Kasumi-1 (cell line): ENCODE measurements at regions not wholly inside any gene's neighbourhood (a gene's known extent, or its start where the extent isn't known, plus 50 kb on each side); places are given as distances from the start of the nearest gene placed in this dataset.
"Not testable (repeated sequence)": the region's sequence is repeated elsewhere in the genome, so short reads cannot be mapped to it uniquely, and the experiment has no call there.

ENCODE experiments used
- DNase-seq, 2 experiments: peaks; one replicate each; lab custom pipeline; 2025; lab: John Stamatoyannopoulos, UW

GRCh38 chr11:21625982-21626381, 566.9 kb upstream of the ANO5 start:
- DNase-seq = peak; percentile 98 to 99

DNA sequence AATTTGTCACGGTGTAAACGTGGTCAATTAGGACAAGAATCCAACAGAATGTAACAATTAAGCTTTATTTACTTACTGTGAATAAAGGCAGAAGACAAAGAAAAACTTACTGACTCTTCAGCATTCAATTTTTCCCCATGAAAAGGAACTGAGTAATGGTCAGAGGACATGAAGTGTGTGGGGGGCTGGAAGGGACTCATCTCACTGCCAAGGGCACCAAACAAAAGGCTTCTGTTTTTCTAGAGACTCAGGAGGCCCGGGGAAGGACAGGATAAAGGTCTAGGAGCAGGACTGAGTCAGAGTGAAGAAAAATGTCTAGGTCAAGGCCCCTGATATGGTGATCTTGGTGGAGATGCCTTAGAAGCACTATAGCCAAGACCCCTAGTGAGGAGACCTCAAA, 564.2 kb upstream of the ANO5 start:
- no peak for DNase-seq

DNA sequence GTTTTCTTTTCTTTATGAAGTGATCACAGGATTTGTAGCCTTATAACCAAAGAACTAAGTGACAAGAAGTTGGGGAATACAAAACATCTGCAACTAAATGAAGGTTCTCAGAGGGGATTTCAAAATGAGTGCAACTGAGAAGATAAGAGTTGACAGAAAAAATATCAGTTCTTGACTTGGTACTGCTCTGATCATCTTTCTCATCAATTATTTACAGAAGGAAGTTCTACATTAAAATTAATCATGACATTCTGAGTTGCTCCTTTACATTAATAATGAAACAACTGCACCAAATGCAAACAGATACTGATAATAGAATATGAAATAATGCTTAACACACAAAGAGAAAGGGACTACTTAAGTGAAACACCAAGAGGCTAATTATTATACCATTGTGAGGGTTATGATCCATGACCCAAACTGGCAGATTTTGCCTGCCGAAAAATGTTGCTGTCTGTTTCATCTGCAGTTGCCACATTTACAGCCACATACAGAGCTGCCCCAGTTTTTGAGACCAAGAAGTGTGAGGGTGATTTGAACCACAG, 561.9 kb upstream of the ANO5 start:
- DNase-seq = no peak

GRCh38 chr11:21631991-21632390, 560.9 kb upstream of the ANO5 start:
- no peak for DNase-seq

DNA sequence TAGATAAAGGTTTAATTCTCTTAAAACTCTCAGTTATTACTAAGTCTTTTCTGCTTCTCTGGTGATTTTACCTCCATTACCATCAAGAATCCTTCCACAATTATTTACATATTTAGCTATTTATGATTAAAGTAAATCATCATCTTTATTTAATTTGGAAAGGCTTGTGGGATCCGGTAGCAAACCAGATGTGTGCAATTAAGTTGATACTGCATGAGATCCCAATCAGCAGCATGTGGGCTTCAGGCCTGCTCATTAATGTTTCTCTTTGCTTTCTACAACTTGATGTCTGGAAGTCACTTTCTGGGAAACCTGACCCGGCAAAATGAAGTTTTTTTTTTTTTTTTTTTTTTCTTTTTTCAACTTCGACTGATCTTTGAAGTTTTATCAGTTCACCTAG, 558.4 kb upstream of the ANO5 start:
- DNase-seq = no peak

- DNase-seq = no peak
Observed at GRCh38 chr11:21634956-21635355, 557.9 kb upstream of the ANO5 start.

- DNase-seq = peak; percentile 19 to 23
Observed at GRCh38 chr11:21635394-21636145, 557.3 kb upstream of the ANO5 start.

- no peak for DNase-seq
Observed at GRCh38 chr11:21636561-21636960, 556.3 kb upstream of the ANO5 start.

DNA sequence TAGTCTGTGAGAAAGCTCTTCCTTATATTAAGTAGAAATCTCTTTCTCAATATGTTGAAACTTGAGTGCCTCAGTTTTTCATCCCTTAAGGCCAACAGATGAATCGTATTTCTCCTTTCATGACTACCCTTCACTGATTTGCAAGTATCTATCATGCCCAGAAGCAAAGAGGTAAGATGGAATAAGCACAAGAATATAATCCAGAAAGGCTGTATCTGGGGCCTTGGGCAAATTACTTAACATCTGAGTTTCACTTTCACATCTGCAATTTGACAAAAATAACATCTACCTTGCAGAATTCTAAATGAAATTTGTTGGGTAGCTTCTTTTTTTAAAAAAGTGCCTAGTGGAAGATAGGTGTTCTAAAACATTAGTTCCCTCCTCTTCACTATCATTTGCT, 552.4 kb upstream of the ANO5 start:
- DNase-seq = no peak

- no peak for DNase-seq
Observed at GRCh38 chr11:21641869-21642268, 551.0 kb upstream of the ANO5 start.

DNA sequence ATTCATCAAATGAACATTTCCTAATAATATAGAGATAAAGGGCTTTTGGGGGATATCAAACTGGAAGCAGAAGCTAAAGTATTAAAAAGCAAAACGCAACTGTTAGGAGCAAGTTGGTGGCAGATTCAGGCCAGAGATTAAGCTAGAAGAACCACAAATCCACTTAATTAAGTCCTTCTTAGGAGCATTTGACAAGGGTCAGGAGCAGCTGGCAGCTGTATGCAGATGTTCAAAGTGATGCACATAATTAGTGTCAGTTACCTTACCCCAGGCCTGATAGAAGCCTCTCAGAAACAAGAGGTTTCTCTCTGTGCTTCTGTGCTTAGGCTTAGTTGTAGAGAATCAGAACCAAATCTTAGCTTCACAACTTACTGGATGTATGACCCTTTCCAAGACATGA, 546.5 kb upstream of the ANO5 start:
- no peak for DNase-seq

- no peak for DNase-seq
Observed at GRCh38 chr11:21650961-21651360, 541.9 kb upstream of the ANO5 start.

GRCh38 chr11:21653951-21654421, 538.9 kb upstream of the ANO5 start:
- DNase-seq = no peak

DNA sequence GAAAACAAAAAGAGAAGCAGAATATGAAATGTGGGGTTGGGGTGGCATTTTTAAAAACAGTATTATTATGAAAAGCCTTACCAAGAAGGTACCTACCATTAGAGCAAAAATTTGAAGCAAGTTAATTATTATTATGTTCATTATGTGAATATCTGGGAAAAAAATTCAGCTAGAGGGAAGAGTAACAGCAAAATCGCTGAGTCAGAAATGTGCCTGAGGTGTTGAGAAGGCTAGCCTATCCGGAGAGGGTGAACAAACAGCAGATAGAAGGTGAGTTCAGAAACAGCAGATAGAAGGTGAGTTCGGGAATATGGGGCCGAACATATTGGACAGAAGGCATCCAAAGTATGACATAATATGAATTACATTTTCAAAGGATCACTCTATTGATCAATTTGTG, 536.8 kb upstream of the ANO5 start:
- DNase-seq = no peak

DNA sequence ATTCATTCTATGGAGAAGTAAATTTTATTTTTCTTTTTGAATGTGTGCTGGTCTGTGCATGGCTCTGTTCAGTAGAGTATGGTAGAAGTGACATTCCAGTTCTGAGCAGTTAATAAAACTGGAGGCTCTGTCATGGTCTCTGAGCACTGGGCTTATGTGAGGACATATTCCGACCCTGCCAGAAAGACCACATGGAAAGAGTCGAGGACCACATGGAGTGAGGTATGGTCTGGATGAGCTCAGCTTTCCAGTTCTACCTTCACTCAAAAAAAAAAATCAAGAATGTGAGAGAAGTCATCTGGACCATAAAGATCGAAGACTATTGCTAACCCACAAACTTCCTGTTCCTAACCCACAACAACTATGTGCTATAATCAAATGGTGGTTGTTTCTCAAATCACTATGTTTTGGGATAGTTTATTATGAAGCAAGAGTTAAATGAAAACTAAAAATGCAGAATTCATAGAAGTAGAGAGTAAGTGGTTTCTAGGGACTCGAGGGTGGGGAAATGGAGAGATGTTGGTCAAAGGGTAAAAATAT, 534.2 kb upstream of the ANO5 start:
- no peak for DNase-seq

GRCh38 chr11:21659377-21659776, 533.5 kb upstream of the ANO5 start:
- DNase-seq = not testable (repeated sequence)

- no peak for DNase-seq
Observed at GRCh38 chr11:21659961-21660360, 532.9 kb upstream of the ANO5 start.

DNA sequence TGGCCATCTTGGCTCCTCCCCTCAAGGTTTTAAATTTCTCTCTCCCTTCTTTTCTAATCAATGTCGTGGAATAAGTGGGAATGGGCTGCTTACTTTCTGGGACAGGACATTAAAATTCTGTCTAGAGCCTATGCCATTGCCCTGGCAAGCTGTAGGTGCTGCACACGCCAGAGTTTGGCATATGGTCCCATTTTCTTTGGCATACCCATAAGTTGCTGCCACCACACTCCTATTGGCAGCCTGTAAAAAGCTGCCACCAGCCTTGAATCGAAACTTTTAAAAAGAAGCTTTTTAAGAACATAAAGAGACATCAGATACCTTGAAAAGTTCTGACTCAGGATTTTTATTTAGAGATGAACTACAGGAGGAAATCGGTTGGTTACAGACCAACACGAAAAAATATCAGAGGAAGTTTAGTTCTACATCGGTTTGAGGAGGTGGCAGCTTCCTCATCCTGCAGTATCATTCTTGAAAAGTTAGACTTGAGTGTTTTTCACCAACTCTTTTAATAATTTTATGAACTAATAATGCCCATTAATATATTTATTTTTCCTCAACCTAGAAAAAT, 517.8 kb upstream of the ANO5 start:
- DNase-seq = no peak

DNA sequence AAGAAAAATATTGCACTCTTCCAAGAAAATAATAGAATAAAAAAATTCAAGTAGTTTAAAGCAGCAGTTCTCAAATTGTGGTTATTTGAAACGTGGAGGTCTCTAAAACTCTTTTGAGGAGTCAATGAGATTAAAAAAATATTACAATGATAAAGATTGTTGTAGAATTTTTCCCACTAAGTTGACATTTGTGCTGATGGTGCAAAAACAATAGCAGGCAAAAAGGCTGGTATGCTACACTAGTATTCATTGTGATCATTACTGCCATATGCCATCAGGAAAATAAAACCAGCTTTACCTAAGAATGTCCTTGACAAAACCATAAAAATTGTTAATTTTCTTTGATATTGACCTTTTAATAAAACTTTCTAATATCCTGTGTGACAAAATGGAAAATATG, 505.2 kb upstream of the ANO5 start:
- DNase-seq = no peak

GRCh38 chr11:21704539-21704938, 488.3 kb upstream of the ANO5 start:
- no peak for DNase-seq

DNA sequence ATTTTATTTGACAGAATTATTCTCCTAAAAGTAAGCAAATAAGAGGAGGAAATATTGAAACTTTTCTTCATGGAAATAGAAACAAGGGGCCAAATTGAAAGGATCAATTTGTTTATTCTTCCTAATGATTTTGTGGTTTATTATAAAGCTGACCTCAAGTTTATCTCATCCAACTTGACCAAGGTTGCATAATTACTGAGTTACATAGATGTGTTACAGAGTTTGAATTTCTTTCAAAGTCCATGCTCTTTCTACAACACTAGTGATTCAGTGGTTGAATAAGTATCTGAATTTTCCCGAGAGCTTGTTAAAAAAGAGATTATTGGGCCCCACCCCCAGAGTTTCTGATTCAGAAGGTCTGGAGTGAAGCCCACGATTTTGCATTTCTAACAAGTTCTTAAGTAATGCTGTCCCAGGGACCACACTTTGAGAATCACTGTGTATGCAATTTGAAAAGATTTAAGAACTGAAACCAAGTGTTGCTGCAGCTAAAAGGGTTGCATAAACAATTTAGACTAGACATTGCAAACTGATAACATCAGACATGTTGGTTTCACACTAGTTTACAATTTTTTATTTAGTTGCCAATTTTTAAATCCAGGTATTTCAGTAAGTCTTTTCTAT, 485.7 kb upstream of the ANO5 start:
- no peak for DNase-seq

- DNase-seq = no peak
Observed at GRCh38 chr11:21710809-21711208, 482.1 kb upstream of the ANO5 start.

DNA sequence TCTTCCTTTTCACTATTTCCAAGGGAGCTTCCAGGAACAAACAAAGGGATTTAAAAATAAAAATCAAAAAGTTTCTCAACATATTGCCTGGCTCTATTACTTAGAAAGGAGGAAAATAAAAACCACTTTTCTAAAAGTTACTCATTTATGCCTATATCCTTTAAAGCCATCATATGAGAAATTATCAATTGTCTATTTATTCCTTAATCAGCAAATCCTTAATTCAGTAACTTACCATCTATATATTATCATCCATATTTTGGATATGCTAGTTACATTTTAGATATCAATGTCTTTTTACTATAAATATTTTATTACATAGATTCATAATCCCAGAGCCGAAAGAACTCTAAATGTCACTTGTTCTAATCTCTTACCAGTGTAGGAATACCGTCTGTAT, 481.5 kb upstream of the ANO5 start:
- DNase-seq = no peak
